GM13976 (cell line): ENCODE measurements at regions not wholly inside any gene's neighbourhood (a gene's known extent, or its start where the extent isn't known, plus 50 kb on each side); places are given as distances from the start of the nearest gene placed in this dataset.

ENCODE experiments used
- DNase-seq: peaks from one replicate; pipeline ENCODE4 v3.0.0; 2012; ENCODE audit warnings: low spot score
- in situ Hi-C: fragments of 300-500 bp; cut with MboI; formaldehyde crosslinking; loops from one replicate; pipeline ENCODE4 v1.12.0; 2022; ENCODE audit warnings: low sequenced_read_pairs, mixed read lengths, inconsistent platforms; ENCODE audit not compliant: unreplicated experiment
- TF ChIP-seq, protein P1 (sequence below): IDR thresholded peaks from 2 replicates; pipeline ENCODE4 v1.5.1; 2012; ENCODE audit warnings: borderline replicate concordance, mild to moderate bottlenecking; ENCODE audit not compliant: insufficient read depth; ENCODE audit errors: extremely low read depth, missing control alignments, control extremely low read depth

DNA sequence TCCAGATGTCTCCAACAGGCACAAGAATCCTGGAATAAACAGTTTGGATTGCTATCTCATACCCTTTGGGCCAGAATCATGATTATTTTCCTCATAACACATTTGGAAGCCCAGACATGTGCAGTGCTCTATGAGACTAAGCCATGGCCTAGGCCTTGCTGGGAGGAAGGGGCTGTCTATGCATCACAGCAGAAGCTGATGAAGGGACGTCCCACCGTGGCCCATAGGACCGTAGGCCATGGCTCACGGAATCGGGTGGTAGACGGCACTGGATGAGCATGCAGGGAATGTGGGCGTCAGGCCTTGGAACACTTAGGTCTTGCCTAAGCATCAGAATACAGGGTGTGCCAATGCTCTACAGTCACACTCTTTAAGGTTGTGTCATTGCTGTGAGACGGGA lies 283.8 kb upstream of the TSHZ3 start:
- in situ Hi-C loops = no loop called here
- no peak for DNase-seq
- TF ChIP-seq, protein P1, sequence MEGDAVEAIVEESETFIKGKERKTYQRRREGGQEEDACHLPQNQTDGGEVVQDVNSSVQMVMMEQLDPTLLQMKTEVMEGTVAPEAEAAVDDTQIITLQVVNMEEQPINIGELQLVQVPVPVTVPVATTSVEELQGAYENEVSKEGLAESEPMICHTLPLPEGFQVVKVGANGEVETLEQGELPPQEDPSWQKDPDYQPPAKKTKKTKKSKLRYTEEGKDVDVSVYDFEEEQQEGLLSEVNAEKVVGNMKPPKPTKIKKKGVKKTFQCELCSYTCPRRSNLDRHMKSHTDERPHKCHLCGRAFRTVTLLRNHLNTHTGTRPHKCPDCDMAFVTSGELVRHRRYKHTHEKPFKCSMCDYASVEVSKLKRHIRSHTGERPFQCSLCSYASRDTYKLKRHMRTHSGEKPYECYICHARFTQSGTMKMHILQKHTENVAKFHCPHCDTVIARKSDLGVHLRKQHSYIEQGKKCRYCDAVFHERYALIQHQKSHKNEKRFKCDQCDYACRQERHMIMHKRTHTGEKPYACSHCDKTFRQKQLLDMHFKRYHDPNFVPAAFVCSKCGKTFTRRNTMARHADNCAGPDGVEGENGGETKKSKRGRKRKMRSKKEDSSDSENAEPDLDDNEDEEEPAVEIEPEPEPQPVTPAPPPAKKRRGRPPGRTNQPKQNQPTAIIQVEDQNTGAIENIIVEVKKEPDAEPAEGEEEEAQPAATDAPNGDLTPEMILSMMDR = no peak

DNA sequence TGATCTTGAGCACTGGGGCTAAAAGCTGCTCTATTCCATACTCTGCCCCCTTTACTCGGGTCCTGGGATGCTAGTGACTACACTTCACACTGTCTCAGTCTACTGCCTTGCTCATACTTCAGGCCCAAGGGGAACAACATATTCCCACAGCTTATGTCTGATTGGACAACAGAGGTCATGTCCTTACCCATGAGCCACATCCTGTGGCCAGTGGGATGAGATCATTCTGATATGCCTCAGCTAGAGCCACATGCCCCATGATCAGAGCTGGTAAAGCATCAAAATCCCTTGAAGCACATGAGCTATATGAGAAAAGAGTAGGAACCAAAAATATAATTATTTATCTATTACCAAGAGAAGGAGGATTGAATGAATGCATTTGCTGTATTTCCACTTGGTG lies 290.1 kb upstream of the TSHZ3 start:
- in situ Hi-C loops = no loop called here
- TF ChIP-seq, protein P1 = no peak
- DNase-seq = no peak

DNA sequence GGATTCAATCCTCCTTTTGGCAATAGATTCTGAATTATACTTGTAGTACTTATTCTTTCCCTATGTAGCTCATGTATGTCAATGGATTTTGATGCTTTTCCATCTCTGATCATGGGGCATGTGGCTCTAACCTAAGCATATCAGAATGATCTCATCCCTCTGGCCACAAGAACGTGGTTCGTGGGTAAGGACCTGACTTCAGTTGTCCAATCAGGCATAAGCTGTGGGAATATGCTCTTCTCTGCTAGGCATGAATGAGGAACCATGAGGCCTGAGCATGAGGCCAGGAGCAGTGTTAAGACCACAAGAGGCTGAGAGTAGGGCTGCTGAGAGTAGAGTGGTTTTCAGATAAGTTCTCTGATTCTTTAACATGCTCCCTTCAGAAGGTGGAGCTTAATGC lies 292.4 kb upstream of the TSHZ3 start:
- TF ChIP-seq, protein P1 = no peak
- in situ Hi-C loops = no loop called here
- no peak for DNase-seq

DNA sequence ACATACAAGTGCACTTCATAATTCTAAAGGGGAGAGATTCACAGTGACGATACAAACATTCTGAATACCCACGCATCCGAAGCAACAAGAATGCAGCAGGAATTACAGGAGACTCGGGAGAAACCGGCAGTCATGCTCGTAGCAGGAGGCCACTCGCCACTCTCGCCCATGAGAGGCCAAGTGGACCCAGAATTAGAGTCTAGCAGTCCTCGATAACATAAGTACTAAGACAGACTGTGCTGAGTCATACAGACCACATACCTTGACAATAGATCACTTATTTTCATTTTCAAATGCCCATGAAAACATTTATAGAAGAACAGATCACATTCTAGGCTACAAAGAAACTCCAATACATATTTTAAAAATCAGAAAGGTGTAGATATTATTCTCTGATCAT lies 299.1 kb upstream of the TSHZ3 start:
- TF ChIP-seq, protein P1 = no peak
- no peak for DNase-seq
- in situ Hi-C loops = no loop called here

DNA sequence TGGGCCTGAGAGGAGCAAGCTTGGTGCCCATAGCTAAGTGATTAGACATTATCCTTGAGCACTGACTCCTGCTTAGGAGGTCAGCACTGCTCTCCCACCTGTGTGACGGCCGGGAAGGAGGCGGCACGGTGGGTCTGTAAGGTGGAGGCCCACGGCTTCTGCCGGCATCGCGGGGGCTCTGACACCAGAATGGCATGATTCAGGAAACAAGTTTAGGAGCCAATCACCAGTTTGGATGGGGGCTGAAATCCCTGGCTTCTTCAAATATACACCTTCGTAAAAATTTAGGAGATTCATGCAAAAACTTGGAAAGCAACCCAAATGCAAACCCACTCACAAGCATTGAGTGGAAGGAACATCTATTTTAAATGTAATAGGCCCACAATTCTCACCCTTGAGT lies 307.3 kb upstream of the TSHZ3 start:
- no peak for DNase-seq
- TF ChIP-seq, protein P1 = no peak
- in situ Hi-C loops = no loop called here

DNA sequence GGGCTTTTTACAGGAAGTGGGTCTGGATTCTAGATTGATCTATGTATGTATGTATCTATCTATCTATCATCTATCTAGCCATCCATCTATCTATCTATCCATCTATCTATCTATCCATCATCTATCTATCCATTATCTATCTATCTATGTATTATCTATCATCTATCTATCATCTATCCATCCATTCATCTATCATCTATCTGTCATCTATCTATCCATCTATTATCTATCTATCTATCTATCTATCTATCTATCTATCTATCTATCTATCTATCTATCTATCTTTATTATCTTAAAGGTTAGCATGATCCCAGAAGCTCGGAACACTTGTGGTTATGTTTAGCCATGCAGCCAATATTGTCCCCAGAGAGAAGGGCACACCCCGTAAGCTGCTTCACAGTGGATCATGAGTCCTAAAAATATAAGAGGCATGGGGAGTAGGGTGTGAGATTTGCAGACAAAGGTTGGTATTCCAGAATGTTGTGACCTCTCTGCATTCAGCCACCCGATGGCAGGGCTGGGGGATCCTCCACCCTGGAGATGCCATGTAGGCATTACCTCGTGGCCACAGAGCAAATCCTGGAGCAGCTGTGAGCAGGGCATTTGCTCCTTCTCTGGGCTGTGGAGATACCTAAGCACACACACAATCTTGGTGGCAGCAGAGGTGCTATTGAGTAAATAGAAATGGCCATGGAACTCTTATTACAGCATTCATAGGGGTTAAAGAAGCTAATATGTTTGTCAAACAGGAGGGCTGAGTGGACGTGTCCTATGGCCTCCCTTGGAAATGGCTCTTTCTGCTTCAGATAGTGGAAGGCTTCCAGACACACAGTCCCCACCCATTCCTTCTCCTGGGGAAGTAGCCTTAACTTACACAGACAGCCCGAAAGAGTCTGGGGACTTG lies 310.0 kb upstream of the TSHZ3 start:
- DNase-seq = no peak
- in situ Hi-C loops = no loop called here
- TF ChIP-seq, protein P1 = no peak
